Keratinocyte (primary cell): ENCODE measurements at regions not wholly inside any gene's neighbourhood (a gene's known extent, or its start where the extent isn't known, plus 50 kb on each side); places are given as distances from the start of the nearest gene placed in this dataset.

ENCODE experiments used
- DNase-seq: peaks from one replicate; pipeline ENCODE4 v3.0.0-alpha.2; 2011; ENCODE audit warnings: low read depth, missing footprints, low spot score
- FAIRE-seq: peaks from 2 replicates; lab custom pipeline; 2011; peaks lifted over from hg19 to GRCh38; lab: Jason Lieb, UNC
- H2AFZ ChIP-seq: 2 replicates; pipeline ENCODE4 v1.6.0; 2012; ENCODE audit warnings: low read length, control low read depth, inconsistent platforms; ENCODE audit not compliant: control insufficient read depth
- H3K27ac ChIP-seq: 2 replicates; pipeline ENCODE4 v1.5.1; 2011; ENCODE audit warnings: low read length; ENCODE audit not compliant: control insufficient read depth, insufficient read depth
- H3K27me3 ChIP-seq: 3 replicates; pipeline ENCODE4 v1.6.0; 2011; ENCODE audit warnings: low read length; ENCODE audit not compliant: control insufficient read depth, insufficient read depth; ENCODE audit errors: extremely low read depth
- H3K36me3 ChIP-seq, 2 experiments: 2 replicates in 1 of 2; 3 replicates in 1 of 2; pipeline ENCODE4 v1.5.1; 2011; ENCODE audit warnings: low read length in 2 of 2, mild to moderate bottlenecking in 1 of 2; ENCODE audit not compliant: control insufficient read depth in 2 of 2, insufficient read depth in 2 of 2; ENCODE audit errors: extremely low read depth in 1 of 2
- H3K4me1 ChIP-seq: 3 replicates; pipeline ENCODE4 v1.5.1; 2011; ENCODE audit warnings: low read length; ENCODE audit not compliant: control insufficient read depth, insufficient read depth; ENCODE audit errors: extremely low read depth
- H3K4me2 ChIP-seq: 3 replicates; pipeline ENCODE4 v1.6.0; 2011; ENCODE audit warnings: low read depth, low read length; ENCODE audit not compliant: control insufficient read depth, insufficient read depth; ENCODE audit errors: extremely low read depth
- H3K4me3 ChIP-seq, 3 experiments: fragments of 200-600 bp in 1 of 3; sonication (generic) in 1 of 3; 2 replicates in 2 of 3; 3 replicates in 1 of 3; pipeline ENCODE4 v1.5.1; 2011 to 2016; ENCODE audit warnings: low read length in 3 of 3, mild to moderate bottlenecking in 3 of 3, control low read depth in 2 of 3, inconsistent platforms in 1 of 3, low read depth in 1 of 3, mixed read lengths in 1 of 3, mixed run types in 1 of 3, moderate library complexity in 1 of 3; ENCODE audit not compliant: control insufficient read depth in 2 of 3, insufficient read depth in 2 of 3; ENCODE audit errors: extremely low read depth in 1 of 3
- H3K79me2 ChIP-seq: 2 replicates; pipeline ENCODE4 v1.6.0; 2012; ENCODE audit warnings: low read length; ENCODE audit not compliant: control insufficient read depth, insufficient read depth
- H3K9ac ChIP-seq: 3 replicates; pipeline ENCODE4 v1.6.0; 2011; ENCODE audit warnings: low read length; ENCODE audit not compliant: control insufficient read depth, insufficient read depth; ENCODE audit errors: extremely low read depth
- H3K9me1 ChIP-seq: 3 replicates; pipeline ENCODE4 v1.6.0; 2011; ENCODE audit warnings: low read length; ENCODE audit not compliant: control insufficient read depth, insufficient read depth; ENCODE audit errors: extremely low read depth
- H3K9me3 ChIP-seq: 2 replicates; pipeline ENCODE4 v1.5.1; 2012; ENCODE audit warnings: low read depth, low read length; ENCODE audit not compliant: control insufficient read depth
- H4K20me1 ChIP-seq: 3 replicates; pipeline ENCODE4 v1.6.0; 2011; ENCODE audit warnings: low read length; ENCODE audit not compliant: control insufficient read depth, insufficient read depth; ENCODE audit errors: extremely low read depth
- EZH2 ChIP-seq: IDR thresholded peaks from one replicate; pipeline ENCODE4 v1.6.1; 2012; ENCODE audit warnings: inconsistent platforms, mild to moderate bottlenecking, low read length, moderate library complexity
- dilution Hi-C: fragments of 300-500 bp; cut with MboI; formaldehyde crosslinking; loops from one replicate; pipeline ENCODE4 v1.7.0; 2020; ENCODE audit warnings: low sequenced_read_pairs; ENCODE audit not compliant: extremely low pct_ligation_motif_present
- TF ChIP-seq, protein P1 (sequence below), 3 experiments: IDR thresholded peaks in 1 of 3; conservative IDR thresholded peaks in 1 of 3; optimal IDR thresholded peaks in 1 of 3; 2 replicates in 2 of 3; 3 replicates in 1 of 3; pipeline versions ENCODE3 to v1.5.1; 2011; ENCODE audit warnings: low read length in 3 of 3, mild to moderate bottlenecking in 3 of 3, moderate library complexity in 2 of 3, control low read depth in 1 of 3, inconsistent platforms in 1 of 3; ENCODE audit not compliant: insufficient read depth in 2 of 3; ENCODE audit errors: extremely low read depth in 1 of 3

DNA sequence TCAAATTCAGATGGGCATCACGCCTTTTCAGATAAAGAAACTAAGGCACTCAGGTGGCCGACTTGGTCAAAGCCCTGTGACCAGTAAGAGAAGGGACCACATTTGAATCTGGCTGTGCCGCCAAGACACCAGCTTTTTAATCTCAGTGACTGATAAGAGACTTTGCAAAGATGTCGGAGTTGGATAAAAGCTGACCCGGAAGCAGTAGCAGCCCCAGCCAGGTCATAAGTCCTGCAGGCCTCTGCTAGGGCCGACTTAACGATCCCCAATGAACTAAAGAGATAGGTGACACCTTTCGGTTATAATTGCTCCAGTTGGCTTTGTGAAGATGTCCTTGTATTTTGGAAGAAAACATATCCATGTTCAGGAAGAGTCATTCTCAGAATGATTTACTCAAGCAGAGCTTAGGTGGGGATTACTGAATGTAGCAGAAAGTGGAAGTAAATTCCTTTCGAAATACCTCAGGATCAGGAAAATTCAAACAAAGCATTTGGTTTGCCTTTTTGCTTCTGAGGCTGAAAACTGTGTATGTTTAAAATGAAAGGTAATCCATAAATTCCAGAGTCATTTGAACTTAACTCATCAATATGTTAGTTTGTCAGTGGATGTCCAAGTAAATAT lies 164.2 kb upstream of the PITRM1 start:
- dilution Hi-C loops = no loop called here
- H4K20me1 ChIP-seq = no peaks in the 10 kb centered on the region
- no peak overlapping the region for H3K4me2 ChIP-seq
- no peaks in the 10 kb centered on the region for H3K79me2 ChIP-seq
- no peaks in the 10 kb centered on the region for H3K9me3 ChIP-seq
- no peaks in the 10 kb centered on the region for H3K36me3 ChIP-seq
- no peak overlapping the region for H2AFZ ChIP-seq
- H3K27me3 ChIP-seq = peaks cover 3% of the 10 kb centered on the region
- no peak overlapping the region for H3K9ac ChIP-seq
- TF ChIP-seq, protein P1, sequence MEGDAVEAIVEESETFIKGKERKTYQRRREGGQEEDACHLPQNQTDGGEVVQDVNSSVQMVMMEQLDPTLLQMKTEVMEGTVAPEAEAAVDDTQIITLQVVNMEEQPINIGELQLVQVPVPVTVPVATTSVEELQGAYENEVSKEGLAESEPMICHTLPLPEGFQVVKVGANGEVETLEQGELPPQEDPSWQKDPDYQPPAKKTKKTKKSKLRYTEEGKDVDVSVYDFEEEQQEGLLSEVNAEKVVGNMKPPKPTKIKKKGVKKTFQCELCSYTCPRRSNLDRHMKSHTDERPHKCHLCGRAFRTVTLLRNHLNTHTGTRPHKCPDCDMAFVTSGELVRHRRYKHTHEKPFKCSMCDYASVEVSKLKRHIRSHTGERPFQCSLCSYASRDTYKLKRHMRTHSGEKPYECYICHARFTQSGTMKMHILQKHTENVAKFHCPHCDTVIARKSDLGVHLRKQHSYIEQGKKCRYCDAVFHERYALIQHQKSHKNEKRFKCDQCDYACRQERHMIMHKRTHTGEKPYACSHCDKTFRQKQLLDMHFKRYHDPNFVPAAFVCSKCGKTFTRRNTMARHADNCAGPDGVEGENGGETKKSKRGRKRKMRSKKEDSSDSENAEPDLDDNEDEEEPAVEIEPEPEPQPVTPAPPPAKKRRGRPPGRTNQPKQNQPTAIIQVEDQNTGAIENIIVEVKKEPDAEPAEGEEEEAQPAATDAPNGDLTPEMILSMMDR (optimal IDR thresholded peaks at IDR 0.05 in 1 of 3, IDR thresholded peaks at IDR 0.05 in 1 of 3, conservative IDR thresholded peaks at IDR 0.05 in 1 of 3; ENCODE audit: extremely low read depth in 1 of 3, insufficient read depth in 2 of 3, low read length in 3 of 3) = no peak
- no peak for TF ChIP-seq EZH2
- FAIRE-seq = no peak
- peaks cover 4% of the 10 kb centered on the region for H3K4me1 ChIP-seq
- no peaks in the 10 kb centered on the region for H3K9me1 ChIP-seq
- DNase-seq = no peak
- no peak overlapping the region for H3K27ac ChIP-seq
- no peak overlapping the region for H3K4me3 ChIP-seq

DNA sequence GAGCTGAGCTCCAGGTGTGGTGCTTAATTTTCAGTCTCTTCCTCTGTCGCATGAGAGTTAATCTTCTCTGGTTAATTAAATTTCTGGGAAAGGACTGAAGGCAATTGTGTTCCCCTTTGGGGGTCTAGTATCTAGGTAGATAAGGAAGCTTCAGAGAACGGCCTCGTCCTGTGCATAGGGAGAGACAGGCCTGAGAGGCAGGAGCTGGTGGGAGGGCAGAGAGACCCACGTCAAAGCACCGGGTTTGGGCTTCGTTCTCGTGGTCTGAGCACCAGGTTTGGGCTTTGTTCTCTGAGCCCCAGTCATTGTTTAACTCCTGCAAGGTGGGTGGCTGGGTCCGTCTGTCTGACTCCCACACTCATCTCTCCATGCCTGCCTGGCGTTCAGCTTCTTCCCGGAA lies 160.8 kb upstream of the PITRM1 start:
- dilution Hi-C loops = no loop called here
- peak overlapping the region; percentile 30 for H2AFZ ChIP-seq
- no peaks in the 10 kb centered on the region for H3K9me1 ChIP-seq
- H3K27ac ChIP-seq = no peak overlapping the region
- peak overlapping the region in 1 of 3 experiments; percentile 5 for H3K4me3 ChIP-seq
- no peak overlapping the region for H3K9ac ChIP-seq
- FAIRE-seq (no peak), DNase-seq (no peak)
- TF ChIP-seq, protein P1 (optimal IDR thresholded peaks at IDR 0.05 in 1 of 3, IDR thresholded peaks at IDR 0.05 in 1 of 3, conservative IDR thresholded peaks at IDR 0.05 in 1 of 3; ENCODE audit: extremely low read depth in 1 of 3, insufficient read depth in 2 of 3, low read length in 3 of 3) = no peak
- TF ChIP-seq EZH2 = no peak
- no peaks in the 10 kb centered on the region for H3K27me3 ChIP-seq
- no peaks in the 10 kb centered on the region for H3K79me2 ChIP-seq
- H4K20me1 ChIP-seq = no peaks in the 10 kb centered on the region
- peak overlapping the region; percentile 61 for H3K4me2 ChIP-seq
- no peaks in the 10 kb centered on the region for H3K9me3 ChIP-seq
- H3K36me3 ChIP-seq = no peaks in the 10 kb centered on the region
- peaks cover 12% of the 10 kb centered on the region for H3K4me1 ChIP-seq
